ENCODE measurements at regions not wholly inside any gene's neighbourhood (a gene's known extent, or its start where the extent isn't known, plus 50 kb on each side); places are given as distances from the start of the nearest gene placed in this dataset.
A peak's percentile ranks its signal among the peaks of the same experiment; 100 is the strongest.

DNA sequence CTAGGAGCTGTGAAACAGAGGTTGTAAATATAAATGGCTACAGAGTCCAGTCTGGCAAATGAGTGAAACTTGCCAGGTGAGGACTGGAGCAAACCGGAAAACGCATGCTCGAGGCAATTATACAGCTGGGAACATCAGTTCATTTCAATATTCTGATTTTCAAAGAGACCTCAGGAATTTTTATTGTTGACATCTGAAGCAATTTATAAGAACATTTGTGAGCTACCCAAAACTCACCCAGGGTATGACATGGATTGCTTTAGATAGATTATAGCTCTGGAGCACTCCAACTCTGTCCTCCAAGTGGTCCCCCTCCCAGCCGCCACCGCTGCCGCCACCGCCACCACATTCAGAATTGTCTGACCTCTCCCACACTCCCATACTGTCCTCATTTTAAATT is 84.6 kb upstream of the GRAMD2B start:
- no peak overlapping the region for H3K4me3 ChIP-seq (ENCODE audit: low read depth, low read length)
- DNase-seq (ENCODE audit: low read depth), result no peak

DNA sequence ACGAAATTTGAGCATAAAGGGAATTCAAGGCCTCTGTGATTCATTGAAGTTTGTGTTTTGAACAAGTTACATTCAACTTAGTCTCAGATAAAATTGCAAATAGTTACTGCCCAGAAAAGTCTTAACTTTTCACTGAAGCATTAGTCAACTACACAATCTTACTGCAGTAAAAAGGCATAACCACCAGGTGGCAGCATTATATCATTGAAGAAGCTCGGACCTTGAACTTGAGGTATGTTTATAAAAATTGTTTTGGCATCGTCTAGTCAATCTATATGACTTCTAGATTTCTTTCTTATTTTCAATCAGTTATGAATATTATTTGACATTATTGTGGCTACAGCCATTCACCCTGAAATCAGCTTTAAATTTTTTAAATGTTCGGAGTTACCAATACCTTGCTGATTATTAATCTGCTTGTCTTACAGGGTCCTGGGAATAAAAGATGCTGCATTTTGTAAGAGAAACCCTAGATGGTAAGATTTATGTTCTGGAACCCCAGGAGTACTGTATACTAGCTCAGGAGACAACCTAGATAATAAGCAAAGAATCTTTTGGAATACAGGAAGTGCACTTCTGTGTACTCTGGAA is 83.9 kb upstream of the GRAMD2B start:
- TF ChIP-seq, protein P1, sequence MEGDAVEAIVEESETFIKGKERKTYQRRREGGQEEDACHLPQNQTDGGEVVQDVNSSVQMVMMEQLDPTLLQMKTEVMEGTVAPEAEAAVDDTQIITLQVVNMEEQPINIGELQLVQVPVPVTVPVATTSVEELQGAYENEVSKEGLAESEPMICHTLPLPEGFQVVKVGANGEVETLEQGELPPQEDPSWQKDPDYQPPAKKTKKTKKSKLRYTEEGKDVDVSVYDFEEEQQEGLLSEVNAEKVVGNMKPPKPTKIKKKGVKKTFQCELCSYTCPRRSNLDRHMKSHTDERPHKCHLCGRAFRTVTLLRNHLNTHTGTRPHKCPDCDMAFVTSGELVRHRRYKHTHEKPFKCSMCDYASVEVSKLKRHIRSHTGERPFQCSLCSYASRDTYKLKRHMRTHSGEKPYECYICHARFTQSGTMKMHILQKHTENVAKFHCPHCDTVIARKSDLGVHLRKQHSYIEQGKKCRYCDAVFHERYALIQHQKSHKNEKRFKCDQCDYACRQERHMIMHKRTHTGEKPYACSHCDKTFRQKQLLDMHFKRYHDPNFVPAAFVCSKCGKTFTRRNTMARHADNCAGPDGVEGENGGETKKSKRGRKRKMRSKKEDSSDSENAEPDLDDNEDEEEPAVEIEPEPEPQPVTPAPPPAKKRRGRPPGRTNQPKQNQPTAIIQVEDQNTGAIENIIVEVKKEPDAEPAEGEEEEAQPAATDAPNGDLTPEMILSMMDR (IDR thresholded peaks at IDR 0.05; ENCODE audit: control insufficient read depth, extremely low read depth, insufficient read depth), result peak; percentile 76
- peak; percentile 48 for DNase-seq (ENCODE audit: low read depth)
- H3K4me3 ChIP-seq (ENCODE audit: low read depth, low read length), result no peak overlapping the region

More for the DNA sequence above, 84.6 kb upstream of the GRAMD2B start:
- TF ChIP-seq, protein P1 (IDR thresholded peaks at IDR 0.05; ENCODE audit: control insufficient read depth, extremely low read depth, insufficient read depth), result no peak

DNA sequence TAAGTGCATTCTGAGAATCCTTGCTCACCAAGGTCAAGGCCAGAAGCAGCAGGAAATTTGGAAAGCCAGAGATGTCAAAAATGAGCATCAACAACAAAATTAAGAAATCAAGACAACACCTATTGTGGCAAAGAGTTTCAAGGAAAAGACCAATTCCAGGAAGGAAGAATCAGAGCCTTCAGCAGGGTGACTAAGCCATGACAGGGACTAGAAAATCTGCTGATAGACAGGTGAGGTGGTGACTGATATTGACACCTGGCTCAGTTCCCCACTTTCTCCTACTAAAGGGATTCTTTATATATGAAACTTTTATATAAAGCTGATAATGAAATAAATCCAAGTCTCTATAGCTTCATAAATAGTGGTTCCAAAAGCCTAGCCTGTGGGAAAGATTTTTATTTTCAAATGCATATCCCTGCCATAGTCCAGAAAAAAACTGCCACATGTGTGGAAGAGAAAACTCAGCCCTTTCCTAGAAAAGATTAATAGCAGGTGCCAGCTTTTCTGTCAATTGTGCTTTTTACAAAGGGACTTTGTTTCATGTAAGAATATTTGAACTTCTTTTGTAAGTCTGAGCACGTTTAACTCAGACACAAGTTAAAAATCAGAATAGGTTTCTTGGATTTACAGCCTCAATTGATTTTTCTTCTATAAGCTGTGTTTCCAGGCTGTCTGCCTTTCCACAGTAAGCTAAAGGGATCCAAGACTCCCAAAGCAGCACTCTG is 81.1 kb upstream of the GRAMD2B start:
- TF ChIP-seq, protein P1 (IDR thresholded peaks at IDR 0.05; ENCODE audit: control insufficient read depth, extremely low read depth, insufficient read depth), result no peak
- no peak overlapping the region for H3K4me3 ChIP-seq (ENCODE audit: low read depth, low read length)
- DNase-seq (ENCODE audit: low read depth), result no peak

GRCh38 chr5:126348855-126349635 is 74.2 kb upstream of the GRAMD2B start:
- no peak for DNase-seq (ENCODE audit: low read depth)
- TF ChIP-seq, protein P1 (IDR thresholded peaks at IDR 0.05; ENCODE audit: control insufficient read depth, extremely low read depth, insufficient read depth), result no peak
- no peak overlapping the region for H3K4me3 ChIP-seq (ENCODE audit: low read depth, low read length)

DNA sequence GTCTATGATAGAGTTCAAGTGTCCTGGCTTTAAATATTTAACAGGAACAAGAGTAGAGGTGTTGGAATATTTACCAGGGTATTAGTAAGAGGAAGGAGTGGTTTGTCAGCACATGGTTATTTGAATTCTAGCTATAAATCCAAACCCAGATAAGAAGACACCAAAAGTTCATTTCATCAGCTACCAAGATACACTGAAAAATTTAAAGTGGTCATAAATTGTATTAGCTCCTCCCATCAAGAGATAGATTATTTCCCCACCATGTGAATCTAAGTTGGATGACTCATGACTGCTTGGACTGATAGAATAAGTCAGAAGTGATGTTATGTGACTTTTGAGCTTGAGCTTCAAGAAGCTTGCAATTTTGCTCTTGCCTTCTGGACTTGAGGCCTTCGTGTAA is 72.1 kb upstream of the GRAMD2B start:
- TF ChIP-seq, protein P1 (IDR thresholded peaks at IDR 0.05; ENCODE audit: control insufficient read depth, extremely low read depth, insufficient read depth), result no peak
- DNase-seq (ENCODE audit: low read depth), result no peak
- no peak overlapping the region for H3K4me3 ChIP-seq (ENCODE audit: low read depth, low read length)

- DNase-seq (ENCODE audit: low read depth), result no peak
- TF ChIP-seq, protein P1 (IDR thresholded peaks at IDR 0.05; ENCODE audit: control insufficient read depth, extremely low read depth, insufficient read depth), result peak; percentile 66
- no peak overlapping the region for H3K4me3 ChIP-seq (ENCODE audit: low read depth, low read length)
Observed at GRCh38 chr5:126354012-126354857, 69.0 kb upstream of the GRAMD2B start.

Measured in LNCaP clone FGC (cell line).